ENCODE measurements at regions not wholly inside any gene's neighbourhood (a gene's known extent, or its start where the extent isn't known, plus 50 kb on each side); places are given as distances from the start of the nearest gene placed in this dataset.

DNA sequence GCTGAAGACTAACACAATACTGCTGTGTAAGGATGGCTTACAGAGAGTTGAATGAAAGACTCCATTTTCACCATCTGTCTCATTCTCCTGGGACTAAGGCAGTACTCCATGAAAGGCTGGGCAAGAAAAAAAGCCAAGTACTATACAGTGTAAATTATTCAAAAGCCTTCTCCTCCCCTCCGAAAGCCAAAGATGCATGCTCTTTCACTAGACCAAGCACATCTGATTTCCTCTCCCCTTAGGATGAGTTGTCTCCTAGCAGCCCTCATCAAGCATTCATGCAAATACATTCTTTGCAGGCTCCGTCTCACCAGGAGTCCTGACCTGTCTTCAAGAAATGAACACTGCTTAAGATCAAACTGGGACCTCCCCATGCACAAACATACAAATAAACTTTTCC lies 133.5 kb upstream of the THBS1 start:
- TF ChIP-seq, protein P1, sequence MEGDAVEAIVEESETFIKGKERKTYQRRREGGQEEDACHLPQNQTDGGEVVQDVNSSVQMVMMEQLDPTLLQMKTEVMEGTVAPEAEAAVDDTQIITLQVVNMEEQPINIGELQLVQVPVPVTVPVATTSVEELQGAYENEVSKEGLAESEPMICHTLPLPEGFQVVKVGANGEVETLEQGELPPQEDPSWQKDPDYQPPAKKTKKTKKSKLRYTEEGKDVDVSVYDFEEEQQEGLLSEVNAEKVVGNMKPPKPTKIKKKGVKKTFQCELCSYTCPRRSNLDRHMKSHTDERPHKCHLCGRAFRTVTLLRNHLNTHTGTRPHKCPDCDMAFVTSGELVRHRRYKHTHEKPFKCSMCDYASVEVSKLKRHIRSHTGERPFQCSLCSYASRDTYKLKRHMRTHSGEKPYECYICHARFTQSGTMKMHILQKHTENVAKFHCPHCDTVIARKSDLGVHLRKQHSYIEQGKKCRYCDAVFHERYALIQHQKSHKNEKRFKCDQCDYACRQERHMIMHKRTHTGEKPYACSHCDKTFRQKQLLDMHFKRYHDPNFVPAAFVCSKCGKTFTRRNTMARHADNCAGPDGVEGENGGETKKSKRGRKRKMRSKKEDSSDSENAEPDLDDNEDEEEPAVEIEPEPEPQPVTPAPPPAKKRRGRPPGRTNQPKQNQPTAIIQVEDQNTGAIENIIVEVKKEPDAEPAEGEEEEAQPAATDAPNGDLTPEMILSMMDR (IDR thresholded peaks at IDR 0.05): no peak
- TF ChIP-seq POLR2A (IDR thresholded peaks at IDR 0.05): no peak
- no peak overlapping the region for H3K4me3 ChIP-seq (ENCODE audit: low read depth, poor library complexity, severe bottlenecking)
- intact Hi-C loops (cut with DNase I; ENCODE audit: low total_unique reads): no loop called here
- DNase-seq (ENCODE audit: low spot score in 2 of 2): no peak
- 95% methylated on average over 2 of the region's 2 CpGs for WGBS, 2 donors

DNA sequence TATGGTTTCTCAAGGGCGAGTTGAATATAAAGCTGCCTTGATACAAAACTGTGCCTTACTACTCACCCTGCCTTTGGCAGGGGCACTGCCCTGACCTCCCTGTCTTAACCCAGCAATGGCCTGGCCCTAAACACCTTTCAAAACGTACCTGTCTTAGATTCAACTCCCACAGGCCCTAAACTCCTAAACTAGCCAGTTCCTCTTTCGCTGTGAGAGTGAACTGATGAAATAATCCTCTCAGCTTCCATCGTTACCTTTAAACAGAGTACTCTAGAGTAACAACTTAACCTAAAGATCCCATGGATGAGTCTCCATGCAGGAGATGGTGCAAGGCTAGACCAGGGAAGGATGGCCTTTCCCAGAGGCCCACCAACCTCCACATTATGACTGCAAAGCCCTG lies 133.0 kb upstream of the THBS1 start:
- H3K4me3 ChIP-seq (ENCODE audit: low read depth, poor library complexity, severe bottlenecking): no peak overlapping the region
- 89 to 95% methylated on average over 4 of the region's 4 CpGs for WGBS, 2 donors
- no peak for DNase-seq (ENCODE audit: low spot score in 2 of 2)
- intact Hi-C loops (cut with DNase I; ENCODE audit: low total_unique reads): no loop called here
- TF ChIP-seq POLR2A (IDR thresholded peaks at IDR 0.05): no peak
- TF ChIP-seq, protein P1 (IDR thresholded peaks at IDR 0.05): no peak

DNA sequence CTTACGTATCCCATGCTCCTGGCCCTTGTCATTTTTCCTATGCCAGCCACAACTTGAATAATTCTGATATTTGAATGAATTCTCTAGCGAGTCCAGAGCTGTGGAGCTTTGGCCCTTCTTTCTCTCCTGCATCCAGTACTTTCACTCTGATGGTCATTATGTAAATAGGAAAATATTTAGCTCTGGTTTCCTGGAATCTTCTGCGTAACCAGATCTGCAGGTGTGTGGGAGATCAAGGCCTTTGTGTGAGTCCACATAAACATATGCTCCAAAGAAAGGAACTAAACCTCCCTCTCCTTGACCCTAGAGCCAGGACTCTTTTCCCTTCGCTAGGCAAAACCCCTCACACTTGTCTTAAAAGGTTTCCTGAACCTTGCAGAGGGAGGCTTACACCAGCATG lies 132.5 kb upstream of the THBS1 start:
- no peak overlapping the region for H3K4me3 ChIP-seq (ENCODE audit: low read depth, poor library complexity, severe bottlenecking)
- TF ChIP-seq POLR2A (IDR thresholded peaks at IDR 0.05): no peak
- TF ChIP-seq, protein P1 (IDR thresholded peaks at IDR 0.05): no peak
- intact Hi-C loops (cut with DNase I; ENCODE audit: low total_unique reads): no loop called here
- DNase-seq (ENCODE audit: low spot score in 2 of 2): no peak
- WGBS, 2 donors: 86 to 95% methylated on average over 4 of the region's 4 CpGs

DNA sequence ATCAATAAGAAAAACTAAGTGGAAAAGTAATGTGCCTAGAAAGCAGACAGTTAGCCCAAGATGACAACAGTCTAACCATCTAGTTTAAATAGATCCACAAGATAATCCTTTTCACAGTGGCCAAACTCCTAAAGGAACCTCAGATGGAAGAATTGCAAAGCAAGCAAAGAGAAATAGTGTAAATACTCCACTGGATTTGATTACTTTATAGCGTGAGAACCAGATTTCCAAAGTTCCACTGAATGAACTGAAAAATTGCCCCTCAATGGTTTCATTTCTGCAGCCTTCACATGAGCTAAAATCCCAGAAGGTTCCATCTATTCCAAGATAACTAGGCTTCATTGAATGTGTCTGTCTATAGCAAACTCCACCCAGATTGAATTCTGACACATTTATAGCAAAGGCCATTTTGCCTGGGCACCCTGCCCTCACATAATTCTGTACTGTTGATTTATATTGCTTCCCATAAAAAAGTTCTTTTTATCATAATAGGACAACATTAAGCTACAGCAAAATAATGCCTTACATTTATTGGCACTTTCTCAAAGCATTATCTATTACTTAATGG lies 129.7 kb upstream of the THBS1 start:
- 45 to 63% methylated on average over 1 of the region's 1 CpG for WGBS, 2 donors

DNA sequence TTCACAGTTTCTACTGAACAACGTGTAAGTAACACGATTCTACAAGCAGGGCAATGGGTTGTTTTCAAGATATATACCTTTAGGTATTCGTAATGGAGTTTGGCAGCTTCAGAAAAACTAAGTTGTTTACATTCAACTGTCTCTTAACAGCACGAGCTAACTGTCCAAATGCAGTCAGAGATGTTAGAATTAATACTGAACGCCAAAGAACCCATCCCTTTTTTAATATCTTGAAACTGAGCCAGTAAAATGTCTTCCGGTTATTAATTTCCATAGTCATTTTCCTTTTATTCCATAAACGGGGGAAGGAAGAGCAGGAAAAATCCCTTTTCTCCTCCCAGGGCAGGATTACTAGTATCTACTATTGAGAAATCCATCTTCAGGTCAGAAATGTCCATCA lies 129.0 kb upstream of the THBS1 start:
- TF ChIP-seq, protein P1 (IDR thresholded peaks at IDR 0.05): no peak
- no peak for TF ChIP-seq POLR2A (IDR thresholded peaks at IDR 0.05)
- 11 to 29% methylated on average over 7 of the region's 7 CpGs for WGBS, 2 donors
- DNase-seq (ENCODE audit: low spot score in 2 of 2): no peak
- intact Hi-C loops (cut with DNase I; ENCODE audit: low total_unique reads): no loop called here
- H3K4me3 ChIP-seq (ENCODE audit: low read depth, poor library complexity, severe bottlenecking): no peak overlapping the region

More for the DNA sequence above, 129.7 kb upstream of the THBS1 start:
- DNase-seq (ENCODE audit: low spot score in 2 of 2): no peak
- no peak overlapping the region for H3K4me3 ChIP-seq (ENCODE audit: low read depth, poor library complexity, severe bottlenecking)
- TF ChIP-seq, protein P1 (IDR thresholded peaks at IDR 0.05): no peak
- TF ChIP-seq POLR2A (IDR thresholded peaks at IDR 0.05): no peak
- intact Hi-C loops (cut with DNase I; ENCODE audit: low total_unique reads): no loop called here

DNA sequence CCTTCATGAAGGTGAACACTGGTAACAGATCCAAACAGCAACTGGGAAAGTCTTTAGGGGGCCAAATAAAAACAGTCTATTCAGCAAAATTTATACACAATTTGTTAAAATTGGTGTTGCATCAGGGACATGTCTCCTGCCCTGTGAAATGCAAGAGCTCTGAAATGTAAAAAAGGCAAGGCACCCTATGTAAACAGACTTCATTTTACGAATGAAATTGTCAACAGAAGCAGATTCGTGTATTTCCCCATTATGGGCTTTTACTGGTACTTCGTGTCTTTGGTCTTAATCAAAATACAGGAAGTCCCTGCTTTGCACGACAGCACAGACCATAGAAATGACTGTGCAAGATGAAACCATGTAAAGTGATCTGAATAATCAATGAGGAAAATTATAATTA lies 127.3 kb upstream of the THBS1 start:
- no peak for TF ChIP-seq POLR2A (IDR thresholded peaks at IDR 0.05)
- TF ChIP-seq, protein P1 (IDR thresholded peaks at IDR 0.05): no peak
- intact Hi-C loops (cut with DNase I; ENCODE audit: low total_unique reads): no loop called here
- H3K4me3 ChIP-seq (ENCODE audit: low read depth, poor library complexity, severe bottlenecking): no peak overlapping the region
- no peak for DNase-seq (ENCODE audit: low spot score in 2 of 2)
- WGBS, 2 donors: 66 to 69% methylated on average over 4 of the region's 4 CpGs

Data from lower leg skin (tissue), 4 donors.